ENCODE measurements at regions not wholly inside any gene's neighbourhood (a gene's known extent, or its start where the extent isn't known, plus 50 kb on each side); places are given as distances from the start of the nearest gene placed in this dataset.

- intact Hi-C loops (cut with DNase I; ENCODE audit: low total_unique reads), result no loop called here
- H3K4me3 ChIP-seq (ENCODE audit: low read depth, poor library complexity, severe bottlenecking), result no peak overlapping the region
- TF ChIP-seq CTCF (IDR thresholded peaks at IDR 0.05) (no peak), POLR2A (IDR thresholded peaks at IDR 0.05) (no peak)
- WGBS, 2 donors, result 76 to 84% methylated on average over 6 of the region's 6 CpGs
- DNase-seq (ENCODE audit: low spot score in 2 of 2), result no peak
Measured at GRCh38 chr18:13987956-13988355, 72.6 kb upstream of the MC2R start.

- H3K4me3 ChIP-seq (ENCODE audit: low read depth, poor library complexity, severe bottlenecking), result no peak overlapping the region
- no peak for TF ChIP-seq CTCF (IDR thresholded peaks at IDR 0.05)
- no peak for TF ChIP-seq POLR2A (IDR thresholded peaks at IDR 0.05)
- intact Hi-C loops (cut with DNase I; ENCODE audit: low total_unique reads), result no loop called here
- DNase-seq (ENCODE audit: low spot score in 2 of 2), result no peak
Measured at GRCh38 chr18:13984080-13984479, 68.7 kb upstream of the MC2R start.

- H3K4me3 ChIP-seq (ENCODE audit: low read depth, poor library complexity, severe bottlenecking), result no peak overlapping the region
- 34 to 45% methylated on average over 2 of the region's 2 CpGs for WGBS, 2 donors
- intact Hi-C loops (cut with DNase I; ENCODE audit: low total_unique reads), result no loop called here
- TF ChIP-seq POLR2A (IDR thresholded peaks at IDR 0.05) (no peak), CTCF (IDR thresholded peaks at IDR 0.05) (no peak)
- DNase-seq (ENCODE audit: low spot score in 2 of 2), result no peak
Measured at GRCh38 chr18:13983506-13983905, 68.2 kb upstream of the MC2R start.

GRCh38 chr18:13982126-13982525, 66.8 kb upstream of the MC2R start:
- intact Hi-C loops (cut with DNase I; ENCODE audit: low total_unique reads), result no loop called here
- TF ChIP-seq POLR2A (IDR thresholded peaks at IDR 0.05), result no peak
- no peak for TF ChIP-seq CTCF (IDR thresholded peaks at IDR 0.05)
- no peak for DNase-seq (ENCODE audit: low spot score in 2 of 2)
- H3K4me3 ChIP-seq (ENCODE audit: low read depth, poor library complexity, severe bottlenecking), result no peak overlapping the region
- 45 to 53% methylated on average over 4 of the region's 4 CpGs for WGBS, 2 donors

GRCh38 chr18:13973061-13973575, 57.8 kb upstream of the MC2R start:
- no peak overlapping the region for H3K4me3 ChIP-seq (ENCODE audit: low read depth, poor library complexity, severe bottlenecking)
- intact Hi-C loops (cut with DNase I; ENCODE audit: low total_unique reads), result no loop called here
- no peak for TF ChIP-seq CTCF (IDR thresholded peaks at IDR 0.05)
- no peak for TF ChIP-seq POLR2A (IDR thresholded peaks at IDR 0.05)
- 43 to 44% methylated on average over 4 of the region's 4 CpGs for WGBS, 2 donors
- DNase-seq (ENCODE audit: low spot score in 2 of 2), result no peak

All from lower leg skin (tissue), 4 donors.